GM21526 (cell line): ENCODE measurements at regions not wholly inside any gene's neighbourhood (a gene's known extent, or its start where the extent isn't known, plus 50 kb on each side); places are given as distances from the start of the nearest gene placed in this dataset.

ENCODE experiments used
- ATAC-seq: cut with Tn5 transposase; IDR thresholded peaks from one replicate; pipeline ENCODE4 v1.9.1; 2021; ENCODE audit warnings: moderate library complexity; ENCODE audit not compliant: unreplicated experiment, low FRiP score

DNA sequence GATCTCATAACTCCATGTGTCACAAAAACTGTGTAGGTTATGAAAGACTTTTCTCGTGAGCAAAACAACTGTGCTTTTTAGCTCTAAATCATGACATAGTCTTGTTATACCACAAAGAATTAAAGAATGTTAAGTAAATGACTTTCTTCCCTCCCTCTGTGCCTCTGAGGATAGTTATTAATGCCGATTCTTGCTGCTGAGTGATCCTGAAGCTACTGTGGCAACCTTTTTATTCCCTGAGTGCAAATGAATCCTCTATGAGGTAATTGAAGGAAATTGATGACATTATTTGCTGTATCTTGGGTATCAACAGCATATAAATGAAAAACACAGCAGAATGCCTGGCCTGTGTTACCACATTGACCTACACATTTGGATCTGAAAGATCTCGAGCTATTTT is 142.2 kb upstream of the HDAC9 start:
- ATAC-seq: no peak

DNA sequence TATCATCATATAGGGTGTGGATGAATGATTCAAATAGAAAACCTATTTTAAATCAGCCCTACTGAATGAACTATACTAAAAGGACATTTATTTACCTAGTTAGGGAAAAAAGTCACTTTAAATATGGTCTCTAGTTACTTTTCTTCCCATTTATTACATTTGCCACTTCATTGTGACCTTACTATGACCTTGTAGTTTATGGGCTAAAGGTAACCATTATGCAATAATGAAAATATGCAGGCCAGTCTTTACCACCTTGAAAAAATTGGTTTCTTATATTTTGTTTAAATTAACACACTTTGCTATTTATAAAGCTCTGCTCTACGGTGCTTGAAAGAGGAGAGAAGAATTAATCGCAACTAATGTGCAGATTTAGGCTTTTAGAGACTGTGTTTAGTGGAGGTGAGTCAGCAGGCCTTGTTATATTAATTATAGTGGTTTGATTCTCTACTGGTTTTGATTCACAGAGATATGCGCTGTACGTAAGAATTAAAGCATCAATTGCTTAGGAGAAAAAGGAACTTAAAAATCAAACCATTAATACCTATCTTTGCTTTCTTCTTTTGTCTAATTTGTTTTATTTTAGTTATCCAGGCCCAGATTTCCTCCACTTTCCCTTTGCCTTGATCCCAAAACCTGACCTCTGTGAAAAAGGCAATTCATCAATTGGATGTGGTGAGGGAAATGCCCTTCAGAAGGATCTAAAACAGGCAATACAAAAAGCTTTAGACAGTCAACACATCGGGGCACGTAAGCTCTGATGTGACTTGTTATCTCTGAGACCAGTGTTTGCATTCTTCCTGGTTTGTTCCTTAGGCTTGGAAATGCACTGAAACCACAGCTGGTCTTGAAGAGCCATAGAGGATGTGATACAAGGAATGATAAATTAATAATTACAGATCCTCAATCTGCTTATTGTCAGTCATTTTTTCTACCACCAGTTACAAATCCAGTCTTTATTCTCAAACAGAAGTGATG is 141.2 kb upstream of the HDAC9 start:
- ATAC-seq: no peak

DNA sequence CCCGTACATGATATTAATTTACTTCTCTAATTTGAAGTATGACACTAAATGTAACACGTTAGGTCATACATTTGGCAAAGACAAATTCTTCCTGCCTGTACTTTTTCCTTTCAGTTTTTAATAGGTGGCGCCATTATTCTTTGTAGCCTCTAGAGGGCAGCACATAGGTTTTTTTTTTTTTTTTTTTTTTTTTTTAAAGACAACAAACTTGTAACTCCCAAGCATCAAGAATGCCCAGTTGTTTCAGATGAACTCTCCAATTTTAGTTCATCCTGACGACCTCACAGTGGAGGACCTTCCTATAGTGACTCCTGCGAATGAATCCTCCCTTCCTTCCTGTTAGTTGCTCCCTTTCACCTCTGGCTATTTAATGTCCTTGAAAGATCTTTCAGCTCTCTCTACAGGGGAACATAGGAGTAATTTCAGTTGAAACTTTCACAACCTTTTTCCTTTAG is 139.3 kb upstream of the HDAC9 start:
- ATAC-seq: peak; percentile 54

DNA sequence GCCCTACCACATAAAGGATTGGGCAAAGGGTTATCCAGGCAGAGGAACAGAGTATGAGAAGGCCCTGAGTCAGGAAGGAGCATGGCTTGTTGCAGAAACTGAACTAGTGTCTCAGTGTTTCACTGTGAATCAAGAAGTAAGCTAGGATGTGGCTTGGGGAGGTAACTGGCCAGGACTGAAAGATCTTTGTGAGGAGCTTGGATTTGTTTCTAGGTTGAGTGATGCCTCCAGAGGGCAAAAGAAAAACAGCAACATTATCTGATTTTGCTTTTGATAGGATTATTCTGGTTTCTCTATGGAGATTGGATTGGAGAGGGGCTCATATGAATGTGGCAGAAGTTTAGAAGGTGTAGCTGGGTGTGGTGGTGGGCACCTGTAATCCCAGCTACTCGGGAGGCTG is 137.9 kb upstream of the HDAC9 start:
- peak; percentile 49 for ATAC-seq

DNA sequence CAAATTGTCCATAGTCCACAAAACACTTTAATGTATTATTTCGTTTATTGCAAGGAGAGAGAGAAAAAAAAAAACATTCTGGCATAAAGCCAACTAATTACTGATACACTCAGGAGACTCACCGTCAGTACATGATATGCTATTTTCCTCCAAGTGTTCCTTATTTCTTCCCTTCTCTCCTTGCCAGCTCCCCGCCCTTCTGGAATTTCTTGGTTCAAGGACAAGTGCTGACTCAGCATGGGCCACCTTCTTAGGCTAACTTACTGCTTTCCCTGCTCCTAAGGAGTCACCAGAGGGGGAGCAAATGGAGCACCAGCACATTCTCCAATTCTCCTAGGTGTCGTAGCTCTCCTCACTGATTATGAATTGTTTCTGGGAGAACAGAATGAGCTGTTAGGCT is 133.8 kb upstream of the HDAC9 start:
- ATAC-seq: no peak

DNA sequence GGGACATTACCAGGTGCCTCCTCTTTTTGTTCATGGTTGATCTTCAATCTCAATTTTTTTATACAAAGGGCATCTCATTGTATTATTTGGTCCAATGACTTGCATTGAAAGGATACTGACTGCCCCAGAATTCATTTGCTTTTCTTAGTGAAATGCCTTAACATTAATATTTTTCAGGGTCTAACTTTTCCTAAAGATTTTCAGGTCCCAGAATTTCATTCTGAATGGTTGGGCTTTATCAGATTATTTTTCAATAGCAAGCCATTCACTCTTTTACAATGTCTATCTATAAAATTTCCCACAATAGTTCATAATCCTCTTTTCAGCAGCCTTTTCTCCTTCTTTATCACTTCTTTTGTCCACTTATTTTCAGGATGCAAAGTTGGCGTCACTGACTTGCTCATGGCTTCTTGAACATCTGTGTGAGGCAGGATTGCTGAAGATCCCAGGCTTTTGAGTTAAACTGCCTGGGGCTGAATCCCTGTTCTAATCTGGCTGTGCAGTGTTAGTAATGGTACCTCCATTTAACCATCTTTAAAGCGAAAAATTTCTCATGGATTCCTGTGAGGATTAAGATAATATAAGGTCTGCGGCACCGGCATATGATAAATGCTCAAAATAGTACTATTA is 131.7 kb upstream of the HDAC9 start:
- ATAC-seq: no peak

DNA sequence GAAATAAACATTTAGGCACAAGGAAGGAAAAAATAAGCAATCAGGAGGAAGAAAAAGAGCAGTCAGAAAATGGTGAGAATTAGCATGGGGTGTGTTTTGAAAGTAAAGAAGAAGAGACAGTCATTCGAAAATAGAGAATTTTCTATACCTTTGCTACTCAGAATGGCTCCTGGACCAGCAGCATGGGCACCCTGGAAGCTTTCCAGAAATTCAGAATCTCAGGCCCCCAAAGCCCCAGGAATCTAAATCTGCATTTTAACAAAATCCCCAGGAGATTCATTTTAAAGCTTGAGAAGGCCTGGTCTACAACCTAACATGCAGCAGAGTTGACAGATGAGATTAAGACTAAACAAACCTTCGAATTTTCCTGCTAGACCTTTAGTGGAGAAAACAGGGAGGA is 131.2 kb upstream of the HDAC9 start:
- no peak for ATAC-seq

DNA sequence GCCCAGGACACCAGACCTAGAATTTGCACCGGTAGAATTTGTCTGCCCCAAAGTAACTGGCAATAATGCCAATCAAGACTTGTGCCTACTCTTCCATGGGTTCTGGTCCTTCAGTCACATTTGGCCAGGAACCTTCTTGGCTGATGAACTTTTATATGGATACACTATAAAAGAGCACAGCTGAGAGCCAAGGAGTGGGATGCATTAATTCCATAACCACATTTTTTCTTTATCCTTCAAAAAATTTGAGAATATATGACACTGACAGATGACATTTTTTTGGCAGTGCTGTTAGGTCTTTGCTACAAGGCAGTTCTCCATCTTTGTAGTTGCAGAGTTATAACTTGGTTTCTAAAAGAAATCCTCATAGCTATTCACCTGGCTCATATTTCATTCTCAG is 129.2 kb upstream of the HDAC9 start:
- ATAC-seq: no peak

DNA sequence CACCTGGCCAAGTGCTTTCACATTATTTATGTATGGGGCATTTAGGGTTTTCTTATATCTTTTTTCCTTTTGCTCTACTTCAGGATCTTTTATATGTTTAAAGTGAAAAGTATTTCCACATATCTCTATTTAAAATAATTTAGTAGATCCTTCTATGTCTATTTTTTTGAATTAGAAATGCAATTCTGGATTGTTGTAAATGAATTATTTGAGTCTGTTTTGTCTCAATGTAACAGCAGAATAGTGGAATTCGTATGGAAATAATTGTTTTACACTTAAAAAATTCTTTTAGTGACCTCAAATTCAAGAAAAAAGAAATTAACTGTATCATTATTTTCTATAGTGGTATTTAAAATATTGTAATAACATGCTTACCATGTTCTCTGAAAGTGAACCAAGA is 126.5 kb upstream of the HDAC9 start:
- no peak for ATAC-seq

DNA sequence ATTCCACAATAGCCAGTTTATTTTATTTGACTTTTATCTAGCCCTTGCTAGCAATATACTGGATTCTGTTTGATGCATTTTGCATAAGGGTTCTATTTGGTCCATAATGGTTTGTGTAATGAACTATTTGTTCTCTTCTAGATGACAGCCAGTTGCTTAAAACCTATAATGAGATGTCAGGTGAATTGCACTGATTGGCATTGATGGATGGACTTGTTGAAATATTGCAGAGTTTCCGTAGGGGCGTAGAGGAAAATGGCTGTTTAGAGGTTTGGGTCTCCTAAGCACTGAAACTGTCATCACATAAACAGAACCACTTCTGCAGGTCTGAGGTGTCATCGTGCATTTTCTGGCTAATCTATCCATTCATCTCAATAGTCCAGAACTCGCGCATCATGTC is 124.9 kb upstream of the HDAC9 start:
- ATAC-seq: no peak

DNA sequence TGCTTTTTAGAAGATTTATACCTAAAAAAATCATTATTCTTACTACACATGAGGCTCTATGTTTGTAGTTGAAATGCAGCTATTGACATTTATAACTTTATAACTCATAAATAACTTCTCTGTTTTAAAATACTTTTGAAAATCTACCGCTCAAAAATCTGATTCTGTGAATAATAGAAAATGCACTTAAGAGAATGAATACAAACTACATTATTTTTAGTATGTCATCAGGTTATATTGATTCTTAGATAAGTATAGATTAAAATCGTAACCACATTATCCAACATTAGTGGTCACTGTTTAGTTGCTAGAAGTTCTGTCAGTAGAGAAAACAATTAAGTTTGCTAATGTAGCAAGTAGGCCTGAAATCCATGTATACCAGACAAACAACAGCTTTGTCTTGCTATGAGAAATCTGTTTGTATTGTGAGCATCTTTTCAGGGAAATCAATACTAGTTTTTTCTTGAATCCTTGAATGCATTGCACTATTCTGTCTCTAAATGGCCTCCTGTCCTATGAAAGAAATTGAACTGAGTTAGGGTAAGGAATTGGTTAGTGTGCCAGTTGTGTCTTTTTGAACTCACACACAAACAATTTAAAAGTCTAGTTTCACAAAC is 116.5 kb upstream of the HDAC9 start:
- no peak for ATAC-seq

DNA sequence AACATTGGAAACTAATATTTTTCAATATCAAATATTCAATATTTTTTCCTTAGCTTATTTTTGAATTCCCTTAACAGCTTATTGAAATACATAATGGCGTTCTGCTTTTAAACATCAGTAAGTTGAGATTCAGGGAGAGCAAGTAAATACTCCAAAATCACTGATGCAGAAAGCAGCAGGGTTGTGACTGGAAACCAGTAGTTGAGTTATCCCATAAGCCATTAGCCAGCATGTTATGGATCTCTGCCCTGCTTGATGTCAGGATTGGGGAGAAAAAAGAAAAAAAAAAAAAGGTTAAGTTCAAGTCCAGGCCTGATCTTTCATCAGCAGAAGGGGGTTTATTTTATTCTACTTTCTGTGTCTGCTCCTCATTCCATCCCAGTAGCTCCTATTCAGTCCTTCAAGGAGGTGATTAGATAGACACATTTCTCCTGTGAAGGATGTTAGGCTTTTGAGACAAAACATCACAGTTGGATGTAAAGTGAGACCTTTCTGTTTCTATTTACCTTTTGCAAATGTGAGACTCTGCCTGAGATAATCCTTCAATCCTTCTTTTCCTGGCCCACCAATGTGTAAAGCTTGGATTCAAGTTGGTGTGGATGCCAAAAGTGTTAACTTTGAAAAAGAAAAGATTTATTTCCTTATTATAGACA is 110.9 kb upstream of the HDAC9 start:
- no peak for ATAC-seq

DNA sequence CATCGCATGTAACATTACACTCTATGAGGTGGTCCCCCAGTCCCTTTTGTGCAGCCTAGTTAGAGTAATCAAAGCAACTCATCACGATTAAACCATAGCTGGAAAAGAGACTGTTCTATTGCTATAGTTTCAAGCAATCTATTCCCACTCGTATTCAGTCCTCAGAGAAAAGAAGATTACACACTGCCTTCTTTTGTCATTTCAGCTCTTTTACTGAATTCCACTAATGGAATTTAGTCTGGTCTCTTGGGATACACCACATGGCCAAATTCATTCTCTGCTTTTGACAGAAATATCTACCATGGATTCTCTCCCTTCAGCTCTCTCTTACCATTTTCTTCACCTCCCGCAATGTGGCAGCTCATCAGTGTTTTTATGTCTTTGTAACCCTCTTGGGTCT is 108.9 kb upstream of the HDAC9 start:
- no peak for ATAC-seq

DNA sequence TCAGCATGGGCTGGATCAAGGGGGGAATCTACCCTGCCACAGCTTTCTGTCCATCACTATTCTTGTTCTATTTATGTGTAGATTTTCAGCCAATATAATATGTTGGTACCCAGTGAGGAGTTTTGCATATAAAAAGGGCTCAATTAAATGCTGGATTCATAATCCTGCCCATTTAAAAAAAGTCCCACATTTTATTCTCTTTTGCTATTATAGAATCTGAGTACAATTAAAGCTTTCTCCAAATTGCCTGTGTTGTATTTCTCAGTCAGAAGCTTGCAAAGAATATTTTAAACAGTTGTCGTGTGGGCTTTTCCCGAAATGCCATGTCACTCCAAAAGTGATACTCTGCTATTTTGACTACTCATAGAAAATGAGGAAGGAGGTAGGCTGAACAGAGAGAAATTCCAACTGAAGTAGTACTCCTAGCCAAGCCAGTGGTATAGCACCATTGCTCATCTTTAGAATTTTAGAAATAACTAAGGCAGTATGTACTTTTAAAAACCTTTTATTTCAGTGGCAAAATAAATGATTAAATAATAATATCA is 108.3 kb upstream of the HDAC9 start:
- no peak for ATAC-seq

DNA sequence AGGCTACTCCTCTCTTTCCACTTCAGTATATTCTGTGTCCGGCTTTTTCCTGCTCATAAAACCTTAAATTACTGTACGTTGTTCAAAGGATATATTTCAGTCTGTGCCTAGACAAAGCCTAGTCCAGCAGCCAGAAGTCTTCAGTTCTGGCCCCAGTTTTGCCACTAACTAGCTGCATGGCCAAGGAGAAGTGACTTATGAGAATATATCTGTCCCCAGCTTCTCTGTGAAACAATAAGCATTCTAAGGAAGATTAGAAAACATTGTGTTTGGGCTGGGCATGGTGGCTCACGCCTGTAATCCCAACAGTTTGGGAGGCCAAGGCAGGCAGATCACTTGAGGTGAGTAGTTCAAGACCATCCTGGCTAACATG is 105.0 kb upstream of the HDAC9 start:
- peak; percentile 37 for ATAC-seq

DNA sequence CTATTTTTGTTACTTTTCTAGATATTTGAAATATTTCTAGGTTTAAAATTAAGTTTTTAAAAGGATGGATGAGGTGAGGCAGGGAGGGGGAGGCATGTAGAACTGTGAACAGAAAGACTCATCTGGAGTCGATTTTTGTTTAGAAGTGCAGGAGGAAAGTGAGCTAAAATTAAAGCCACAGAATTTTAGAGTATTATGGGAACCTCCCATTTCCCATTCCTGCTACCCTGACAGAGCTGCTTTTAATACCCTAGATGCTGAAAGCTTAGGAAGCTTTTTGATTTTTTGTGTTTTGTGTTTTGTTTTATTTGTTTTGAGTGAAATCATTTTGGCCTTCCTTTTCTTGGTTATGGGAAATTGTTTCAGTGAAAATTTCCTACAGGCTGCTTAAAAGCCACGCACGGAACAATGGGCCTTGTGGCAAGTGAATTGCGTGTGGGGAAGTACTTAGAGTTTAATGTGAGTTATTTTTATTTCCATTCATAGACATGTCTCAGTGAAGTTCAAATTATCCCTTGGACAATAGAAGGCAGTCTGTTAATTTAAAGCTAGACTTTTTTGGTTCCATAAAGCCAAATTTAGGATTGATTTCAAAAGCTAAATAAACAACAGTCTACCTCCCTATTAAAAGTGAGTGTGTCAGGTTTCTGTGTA is 102.0 kb upstream of the HDAC9 start:
- ATAC-seq: no peak

DNA sequence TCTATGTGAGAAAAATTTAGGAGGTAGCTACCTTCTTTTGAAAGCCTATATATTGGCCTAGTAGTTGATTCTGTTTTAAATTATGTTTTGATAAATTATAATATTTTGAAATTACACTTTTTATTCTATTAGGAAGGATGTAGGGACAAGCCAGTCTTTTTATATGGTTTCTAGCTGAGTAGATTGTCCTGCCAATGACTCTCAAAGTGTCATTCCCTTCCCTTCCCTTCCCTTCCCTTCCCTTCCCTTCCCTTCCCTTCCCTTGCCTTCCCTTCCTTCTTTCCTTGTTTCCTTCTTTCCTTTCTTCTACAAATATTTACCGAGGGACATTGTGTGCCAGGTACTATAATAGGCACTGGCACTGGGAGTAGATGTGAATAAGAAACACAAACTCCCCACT is 99.7 kb upstream of the HDAC9 start:
- no peak for ATAC-seq

DNA sequence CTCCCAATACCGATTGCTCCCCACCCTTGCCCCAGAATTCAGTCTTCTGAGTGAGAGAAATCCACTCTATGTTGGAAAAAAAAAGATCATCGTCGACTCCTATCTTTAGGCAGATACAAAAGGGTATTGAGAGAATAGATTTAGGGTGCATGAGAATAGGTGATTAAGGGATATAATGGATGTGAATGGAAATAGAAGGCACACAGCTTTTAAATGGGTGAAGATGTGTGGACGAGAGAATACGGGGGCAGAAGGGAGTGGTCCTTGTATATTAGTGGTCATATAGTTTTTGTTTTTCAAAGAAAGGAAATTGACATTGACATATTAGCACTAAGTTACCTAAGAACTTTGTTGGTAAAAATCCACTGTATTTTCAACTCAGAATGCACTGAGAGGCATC is 98.6 kb upstream of the HDAC9 start:
- no peak for ATAC-seq

DNA sequence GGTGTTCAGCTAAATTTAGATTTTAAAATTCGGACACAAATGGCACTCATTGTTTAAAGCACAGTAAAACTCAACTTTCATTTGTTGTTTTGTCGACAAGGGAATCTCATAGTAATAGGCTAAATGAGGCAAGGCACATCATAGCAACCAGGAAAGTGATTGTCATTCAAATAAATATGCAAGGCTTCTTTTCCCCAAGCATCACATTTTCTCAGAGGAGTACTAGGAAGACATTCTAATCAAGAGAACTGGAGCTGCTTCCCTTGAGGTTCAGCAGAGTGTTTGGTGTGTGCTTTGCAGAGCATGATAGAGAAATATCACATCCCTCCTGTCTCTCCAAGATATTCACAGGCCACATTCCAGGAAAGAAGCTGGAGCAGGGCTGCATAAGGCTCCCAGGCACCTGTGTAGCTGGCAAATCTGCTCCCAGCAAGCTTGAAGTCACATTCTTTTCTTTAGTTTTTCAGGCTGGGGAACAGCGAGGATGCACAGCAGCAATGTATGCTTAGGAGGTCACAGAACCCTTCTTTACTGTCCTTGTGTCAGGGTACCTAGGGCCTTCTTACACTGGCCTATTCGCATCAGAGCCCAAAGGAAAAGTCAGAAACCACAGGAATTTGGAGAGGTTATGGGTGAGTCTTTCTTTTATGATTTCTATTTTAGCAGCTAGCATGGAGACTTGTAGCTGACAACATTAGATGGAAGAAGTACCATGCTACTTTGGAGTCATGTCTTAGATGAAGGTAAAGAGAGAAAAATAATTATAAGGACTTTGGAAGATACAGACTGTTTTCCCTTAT is 95.9 kb upstream of the HDAC9 start:
- no peak for ATAC-seq

DNA sequence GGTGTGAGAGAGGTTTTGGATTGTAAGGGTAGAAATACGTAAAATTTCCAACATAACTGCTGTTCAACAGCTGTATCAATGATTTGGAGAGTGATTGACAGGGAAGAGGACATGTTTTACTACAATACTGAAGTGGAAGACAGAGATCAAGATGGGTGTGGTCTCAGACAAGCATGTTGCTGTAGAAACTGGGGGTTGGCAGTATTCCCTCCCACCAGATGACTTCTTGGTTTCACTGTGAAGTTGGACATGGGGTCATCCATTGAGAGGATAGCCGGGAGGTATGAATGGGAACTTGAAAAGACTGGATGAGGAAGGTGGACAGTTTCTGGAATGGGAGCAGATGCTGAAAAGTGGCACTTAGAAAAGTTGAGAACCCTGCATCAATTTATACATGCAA is 95.3 kb upstream of the HDAC9 start:
- no peak for ATAC-seq
